ENCODE measurements at regions not wholly inside any gene's neighbourhood (a gene's known extent, or its start where the extent isn't known, plus 50 kb on each side); places are given as distances from the start of the nearest gene placed in this dataset.

GRCh38 chr5:143977891-143978461 is 166.0 kb downstream of the HMHB1 start:
- BruUV-seq (replicated peaks), result no TSS peak
- DNase-seq (ENCODE audit: low spot score) (no peak), ATAC-seq (no peak), FAIRE-seq (no peak)
- H3K79me2 ChIP-seq (ENCODE audit: insufficient read depth, low read length), result no peaks in the 10 kb centered on the region
- H3K36me3 ChIP-seq (replicated peaks in 1 of 2; ENCODE audit: control insufficient read depth in 1 of 2, insufficient read depth in 2 of 2, low read length in 2 of 2), result no peaks in the 10 kb centered on the region
- no peak overlapping the region for H3K4me3 ChIP-seq (replicated peaks in 1 of 3; ENCODE audit: insufficient read depth in 1 of 3, low read depth in 2 of 3, low read length in 3 of 3)
- H4K20me1 ChIP-seq (ENCODE audit: insufficient read depth, low read length), result no peaks in the 10 kb centered on the region
- in situ Hi-C loops (cut with HindIII; ENCODE audit: extremely low pct_ligation_motif_present, low pct_unique_long_range_greater_than_20kb), result no loop called here
- 3% methylated on average over 1 of the region's 1 CpG for WGBS (ENCODE audit: low lambda C conversion rate)
- H3K9ac ChIP-seq (ENCODE audit: insufficient read depth, low read depth, low read length), result no peak overlapping the region
- no peak overlapping the region for H3K4me2 ChIP-seq (ENCODE audit: low read depth, low read length)
- no peaks in the 10 kb centered on the region for H3K9me3 ChIP-seq (ENCODE audit: low read length)
- no peaks in the 10 kb centered on the region; a peak in 1 of 5 replicates for H3K27me3 ChIP-seq (ENCODE audit: control insufficient read depth in 1 of 2, insufficient read depth in 2 of 2, low read length in 2 of 2)
- POLR2A ChIA-PET, result no interaction called here
- TF ChIP-seq MAFF (IDR thresholded peaks at IDR 0.05; ENCODE audit: low read depth, low read length) (0 out of 2 replicates have a peak, but pooled peaks have one; percentile 25), SRY (CRISPR knock-in tag; IDR thresholded peaks at IDR 0.05) (no peak), MAFK (conservative IDR thresholded peaks at IDR 0.05 in 1 of 2, IDR thresholded peaks at IDR 0.05 in 1 of 2; ENCODE audit: low read length in 2 of 2) (peak; percentile 26 to 56; a peak in 3 of 4 replicates)
- H3K4me1 ChIP-seq (ENCODE audit: insufficient read depth, low read length), result no peaks in the 10 kb centered on the region
- CTCF ChIA-PET (ENCODE audit: low intra/inter-chr PET ratio, low total read pairs), result no interaction called here
- intact Hi-C loops (cut with micrococcal nuclease; ENCODE audit: unreplicated experiment), result no loop called here
- H2AFZ ChIP-seq (ENCODE audit: low read length), result no peak overlapping the region
- no peak overlapping the region for H3K27ac ChIP-seq (ENCODE audit: extremely low read length, insufficient read depth, low read length)

- H2AFZ ChIP-seq (ENCODE audit: low read length), result no peak overlapping the region
- WGBS (ENCODE audit: low lambda C conversion rate), result 36% methylated on average over 1 of the region's 1 CpG
- ATAC-seq, result no peak
These were observed 167.2 kb downstream of the HMHB1 start for GRCh38 chr5:143979044-143979690.

More at GRCh38 chr5:143979044-143979690, 167.2 kb downstream of the HMHB1 start:
- no TSS peak for BruUV-seq (replicated peaks)
- H3K27ac ChIP-seq (ENCODE audit: extremely low read length, insufficient read depth, low read length), result no peak overlapping the region
- ChIA-PET CTCF (ENCODE audit: low intra/inter-chr PET ratio, low total read pairs) (no interaction called here), POLR2A (no interaction called here)
- H3K9ac ChIP-seq (ENCODE audit: insufficient read depth, low read depth, low read length), result no peak overlapping the region
- no peak for DNase-seq (ENCODE audit: low spot score)
- no peak overlapping the region for H3K4me2 ChIP-seq (ENCODE audit: low read depth, low read length)
- H3K27me3 ChIP-seq (ENCODE audit: control insufficient read depth in 1 of 2, insufficient read depth in 2 of 2, low read length in 2 of 2), result no peaks in the 10 kb centered on the region; a peak in 1 of 5 replicates
- intact Hi-C loops (cut with micrococcal nuclease; ENCODE audit: unreplicated experiment) (no loop called here), in situ Hi-C loops (cut with HindIII; ENCODE audit: extremely low pct_ligation_motif_present, low pct_unique_long_range_greater_than_20kb) (no loop called here)
- FAIRE-seq, result no peak
- no peaks in the 10 kb centered on the region for H3K79me2 ChIP-seq (ENCODE audit: insufficient read depth, low read length)
- no peaks in the 10 kb centered on the region for H4K20me1 ChIP-seq (ENCODE audit: insufficient read depth, low read length)
- H3K4me3 ChIP-seq (replicated peaks in 1 of 3; ENCODE audit: insufficient read depth in 1 of 3, low read depth in 2 of 3, low read length in 3 of 3), result no peak overlapping the region
- no peaks in the 10 kb centered on the region for H3K4me1 ChIP-seq (ENCODE audit: insufficient read depth, low read length)
- no peaks in the 10 kb centered on the region for H3K9me3 ChIP-seq (ENCODE audit: low read length)
- no peaks in the 10 kb centered on the region for H3K36me3 ChIP-seq (replicated peaks in 1 of 2; ENCODE audit: control insufficient read depth in 1 of 2, insufficient read depth in 2 of 2, low read length in 2 of 2)
- TF ChIP-seq IRX3 (CRISPR knock-in tag; IDR thresholded peaks at IDR 0.05; ENCODE audit: borderline replicate concordance, low read depth) (no peak), RARA (CRISPR knock-in tag; IDR thresholded peaks at IDR 0.05) (no peak)

Measured in HepG2 (cell line).